RWPE1 (cell line): ENCODE measurements at regions not wholly inside any gene's neighbourhood (a gene's known extent, or its start where the extent isn't known, plus 50 kb on each side); places are given as distances from the start of the nearest gene placed in this dataset.

ENCODE experiments used
- CTCF ChIA-PET: fragments of 350-600 bp; sonication (Branson Sonifier 250); formaldehyde crosslinking; extraction: SDS; loops from one replicate; lab custom pipeline; 2021; lab: Yijun Ruan, JAX
- POLR2A ChIA-PET: fragments of 400-600 bp; formaldehyde crosslinking; extraction: SDS; loops from one replicate; lab custom pipeline; 2020; ENCODE audit warnings: antibody characterized with exemption; ENCODE audit not compliant: low non-redundant PET; lab: Yijun Ruan, JAX
- DNase-seq: peaks from one replicate; pipeline ENCODE4 v3.0.0; 2012; ENCODE audit warnings: low spot score
- H3K27ac ChIP-seq: fragments of 450-650 bp; 2 replicates; pipeline ENCODE4 v1.5.1; 2017
- TF ChIP-seq, protein P1 (sequence below): fragments of 450-650 bp; conservative IDR thresholded peaks from 2 replicates; pipeline ENCODE4 v1.5.1; 2017; ENCODE audit warnings: low read depth, mild to moderate bottlenecking

DNA sequence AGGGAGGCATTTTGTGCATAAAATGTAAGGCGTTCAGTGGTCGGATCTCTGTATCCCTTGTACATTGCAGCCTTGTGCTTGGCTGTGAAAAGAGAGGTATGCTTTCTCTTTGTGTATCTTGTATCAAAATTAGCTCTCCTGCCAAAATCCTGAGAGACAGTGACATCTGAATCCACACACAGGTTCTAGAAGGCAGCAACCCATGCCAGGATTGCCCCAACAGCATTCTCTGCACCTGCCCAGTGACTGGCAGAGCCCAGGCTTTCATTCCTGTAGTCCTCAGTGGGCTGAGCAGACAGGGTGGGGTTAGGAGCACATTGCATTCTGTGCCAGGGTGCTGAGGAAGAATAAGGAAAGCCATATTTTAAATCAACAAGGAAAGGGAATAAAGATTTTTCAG, 740.3 kb upstream of the RAB6C start:
- POLR2A ChIA-PET, result no interaction called here
- CTCF ChIA-PET, result no interaction called here
- H3K27ac ChIP-seq, result no peak overlapping the region
- TF ChIP-seq, protein P1, sequence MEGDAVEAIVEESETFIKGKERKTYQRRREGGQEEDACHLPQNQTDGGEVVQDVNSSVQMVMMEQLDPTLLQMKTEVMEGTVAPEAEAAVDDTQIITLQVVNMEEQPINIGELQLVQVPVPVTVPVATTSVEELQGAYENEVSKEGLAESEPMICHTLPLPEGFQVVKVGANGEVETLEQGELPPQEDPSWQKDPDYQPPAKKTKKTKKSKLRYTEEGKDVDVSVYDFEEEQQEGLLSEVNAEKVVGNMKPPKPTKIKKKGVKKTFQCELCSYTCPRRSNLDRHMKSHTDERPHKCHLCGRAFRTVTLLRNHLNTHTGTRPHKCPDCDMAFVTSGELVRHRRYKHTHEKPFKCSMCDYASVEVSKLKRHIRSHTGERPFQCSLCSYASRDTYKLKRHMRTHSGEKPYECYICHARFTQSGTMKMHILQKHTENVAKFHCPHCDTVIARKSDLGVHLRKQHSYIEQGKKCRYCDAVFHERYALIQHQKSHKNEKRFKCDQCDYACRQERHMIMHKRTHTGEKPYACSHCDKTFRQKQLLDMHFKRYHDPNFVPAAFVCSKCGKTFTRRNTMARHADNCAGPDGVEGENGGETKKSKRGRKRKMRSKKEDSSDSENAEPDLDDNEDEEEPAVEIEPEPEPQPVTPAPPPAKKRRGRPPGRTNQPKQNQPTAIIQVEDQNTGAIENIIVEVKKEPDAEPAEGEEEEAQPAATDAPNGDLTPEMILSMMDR, result no peak
- DNase-seq, result no peak

GRCh38 chr2:129240061-129240460, 739.4 kb upstream of the RAB6C start:
- ChIA-PET POLR2A (no interaction called here), CTCF (interaction anchor here (1.2 kb wide), 1 partner anchor 504 kb away, joined by 3 read pairs; no protein-coding TSS in a partner anchor)
- no peak overlapping the region for H3K27ac ChIP-seq
- TF ChIP-seq, protein P1, result no peak
- DNase-seq, result no peak

GRCh38 chr2:129242269-129242668, 737.2 kb upstream of the RAB6C start:
- CTCF ChIA-PET, result no interaction called here

GRCh38 chr2:129247751-129248150, 731.7 kb upstream of the RAB6C start:
- no peak overlapping the region for H3K27ac ChIP-seq
- TF ChIP-seq, protein P1, result no peak
- CTCF ChIA-PET, result no interaction called here
- no peak for DNase-seq
- POLR2A ChIA-PET, result no interaction called here

More at GRCh38 chr2:129242269-129242668, 737.2 kb upstream of the RAB6C start:
- TF ChIP-seq, protein P1, result no peak
- no peak for DNase-seq
- H3K27ac ChIP-seq, result no peak overlapping the region
- POLR2A ChIA-PET, result no interaction called here

- H3K27ac ChIP-seq, result no peak overlapping the region
- CTCF ChIA-PET, result no interaction called here
- POLR2A ChIA-PET, result no interaction called here
- no peak for DNase-seq
- TF ChIP-seq, protein P1, result no peak
These were observed 731.3 kb upstream of the RAB6C start for GRCh38 chr2:129248198-129248597.

- POLR2A ChIA-PET, result no interaction called here
- CTCF ChIA-PET, result no interaction called here
These were observed 726.5 kb upstream of the RAB6C start for GRCh38 chr2:129252781-129253460.

More at GRCh38 chr2:129252781-129253460, 726.5 kb upstream of the RAB6C start:
- no peak overlapping the region for H3K27ac ChIP-seq
- DNase-seq, result peak; percentile 15
- TF ChIP-seq, protein P1, result no peak
